GM18507 (cell line): ENCODE measurements at regions not wholly inside any gene's neighbourhood (a gene's known extent, or its start where the extent isn't known, plus 50 kb on each side); places are given as distances from the start of the nearest gene placed in this dataset.
A peak's percentile ranks its signal among the peaks of the same experiment; 100 is the strongest.

Experiments used
- DNase-seq: peaks from one replicate; pipeline ENCODE4 v3.0.0; 2011; ENCODE audit warnings: low read depth; ENCODE audit not compliant: insufficient read length; ENCODE audit errors: extremely low spot score
- FAIRE-seq: peaks from 2 replicates; lab custom pipeline; 2011; peaks lifted over from hg19 to GRCh38; lab: Jason Lieb, UNC

- no peak for FAIRE-seq
- DNase-seq, result no peak
These were observed 58.2 kb downstream of the MEX3B start for GRCh38 chr15:81987628-81988027.

- FAIRE-seq (no peak), DNase-seq (no peak)
These were observed 62.3 kb downstream of the MEX3B start for GRCh38 chr15:81983497-81983896.

- DNase-seq, result no peak
- no peak for FAIRE-seq
These were observed 63.0 kb downstream of the MEX3B start for GRCh38 chr15:81982808-81983207.

- DNase-seq (no peak), FAIRE-seq (no peak)
These were observed 63.9 kb downstream of the MEX3B start for GRCh38 chr15:81981908-81982307.

- DNase-seq (no peak), FAIRE-seq (no peak)
These were observed 68.4 kb downstream of the MEX3B start for GRCh38 chr15:81977464-81977863.

- FAIRE-seq, result peak; percentile 35
- no peak for DNase-seq
These were observed 77.1 kb downstream of the MEX3B start for GRCh38 chr15:81968691-81969090.

- no peak for DNase-seq
- FAIRE-seq, result no peak
These were observed 79.2 kb downstream of the MEX3B start for GRCh38 chr15:81966631-81967030.

GRCh38 chr15:81962482-81962881 is 83.3 kb downstream of the MEX3B start:
- no peak for DNase-seq
- no peak for FAIRE-seq

GRCh38 chr15:81959196-81959595 is 86.6 kb downstream of the MEX3B start:
- no peak for DNase-seq
- no peak for FAIRE-seq

GRCh38 chr15:81957698-81958097 is 88.1 kb downstream of the MEX3B start:
- no peak for DNase-seq
- FAIRE-seq, result no peak

GRCh38 chr15:81955382-81956062 is 90.3 kb downstream of the MEX3B start:
- no peak for FAIRE-seq
- no peak for DNase-seq

GRCh38 chr15:81954158-81954783 is 91.5 kb downstream of the MEX3B start:
- DNase-seq (no peak), FAIRE-seq (no peak)

- FAIRE-seq (no peak), DNase-seq (no peak)
These were observed 94.9 kb downstream of the MEX3B start for GRCh38 chr15:81950841-81951414.

- peak; percentile 15 for FAIRE-seq
- DNase-seq, result no peak
These were observed 97.1 kb downstream of the MEX3B start for GRCh38 chr15:81948751-81949150.

GRCh38 chr15:81948222-81948621 is 97.6 kb downstream of the MEX3B start:
- FAIRE-seq, result no peak
- DNase-seq, result no peak

- FAIRE-seq (no peak), DNase-seq (no peak)
These were observed 98.3 kb downstream of the MEX3B start for GRCh38 chr15:81947548-81947947.

GRCh38 chr15:81945014-81945615 is 100.7 kb downstream of the MEX3B start:
- FAIRE-seq, result no peak
- no peak for DNase-seq

- no peak for DNase-seq
- no peak for FAIRE-seq
These were observed 103.1 kb downstream of the MEX3B start for GRCh38 chr15:81942655-81943195.

GRCh38 chr15:81942157-81942556 is 103.7 kb downstream of the MEX3B start:
- DNase-seq (no peak), FAIRE-seq (no peak)

GRCh38 chr15:81941479-81941878 is 104.3 kb downstream of the MEX3B start:
- FAIRE-seq (no peak), DNase-seq (no peak)
